Naive B cell (primary cell): ENCODE measurements at regions not wholly inside any gene's neighbourhood (a gene's known extent, or its start where the extent isn't known, plus 50 kb on each side); places are given as distances from the start of the nearest gene placed in this dataset.
"Not testable (repeated sequence)": the region's sequence is repeated elsewhere in the genome, so short reads cannot be mapped to it uniquely, and the experiment has no call there.

Source experiments
- ATAC-seq, 2 donors: fragments of 150-1000 bp; cut with Tn5 transposase; 2 replicates each; pipeline ENCODE4 v1.10.0; 2021; ENCODE audit warnings: low read depth in 2 of 2, mild to moderate bottlenecking in 2 of 2, moderate library complexity in 2 of 2
- DNase-seq: peaks from one replicate; pipeline ENCODE4 v3.0.0; 2022
- H3K27ac Mint-ChIP-seq, 6 donors: one replicate each; pipeline ENCODE4 v1.8.0; 2020 to 2022; ENCODE audit warnings: mild to moderate bottlenecking in 6 of 6, mixed read lengths in 6 of 6, moderate library complexity in 5 of 6, inconsistent platforms in 2 of 6
- H3K27me3 Mint-ChIP-seq, 3 donors: one replicate each; pipeline ENCODE4 v1.8.0; 2021 to 2022; ENCODE audit warnings: mixed read lengths in 3 of 3, mild to moderate bottlenecking in 1 of 3
- H3K36me3 Mint-ChIP-seq, 2 donors: one replicate each; pipeline ENCODE4 v1.8.0; 2020 to 2022; ENCODE audit warnings: mixed read lengths in 2 of 2, inconsistent platforms in 1 of 2, mild to moderate bottlenecking in 1 of 2
- H3K4me1 Mint-ChIP-seq, 3 donors: one replicate each; pipeline ENCODE4 v1.8.0; 2020 to 2022; ENCODE audit warnings: mixed read lengths in 3 of 3, inconsistent platforms in 1 of 3, mild to moderate bottlenecking in 1 of 3, moderate library complexity in 1 of 3
- H3K4me3 Mint-ChIP-seq, 8 donors: one replicate each; pipeline ENCODE4 v1.8.0; 2020 to 2022; ENCODE audit warnings: mild to moderate bottlenecking in 8 of 8, mixed read lengths in 8 of 8, moderate library complexity in 8 of 8, inconsistent platforms in 2 of 8
- H3K9me3 Mint-ChIP-seq, 7 donors: one replicate each; pipeline ENCODE4 v1.8.0; 2020 to 2022; ENCODE audit warnings: mixed read lengths in 7 of 7, mild to moderate bottlenecking in 5 of 7, inconsistent platforms in 2 of 7, moderate library complexity in 1 of 7

GRCh38 chr2:118755901-118756300 lies 91.5 kb downstream of the EN1 start:
- H3K4me1 Mint-ChIP-seq: no peaks in the 10 kb centered on the region
- H3K27me3 Mint-ChIP-seq: peaks cover 8 to 30% (median 12%) of the 10 kb centered on the region in 3 donors
- H3K36me3 Mint-ChIP-seq: no peaks in the 10 kb centered on the region
- ATAC-seq (no peak), DNase-seq (no peak)
- H3K4me3 Mint-ChIP-seq: no peak overlapping the region
- H3K27ac Mint-ChIP-seq: no peak overlapping the region
- H3K9me3 Mint-ChIP-seq: peaks cover 0 to 4% (median 0%) of the 10 kb centered on the region in 7 donors

- no peak for DNase-seq
- peaks cover 8 to 30% (median 12%) of the 10 kb centered on the region in 3 donors for H3K27me3 Mint-ChIP-seq
- H3K4me3 Mint-ChIP-seq: no peak overlapping the region
- H3K36me3 Mint-ChIP-seq: no peaks in the 10 kb centered on the region
- H3K4me1 Mint-ChIP-seq: no peaks in the 10 kb centered on the region
- ATAC-seq: no peak
- H3K27ac Mint-ChIP-seq: no peak overlapping the region
- H3K9me3 Mint-ChIP-seq: peaks cover 0 to 4% (median 0%) of the 10 kb centered on the region in 7 donors
Observed at GRCh38 chr2:118755384-118755783, 92.1 kb downstream of the EN1 start.

GRCh38 chr2:118752762-118753429 lies 94.6 kb downstream of the EN1 start:
- peaks cover 5 to 23% (median 12%) of the 10 kb centered on the region in 3 donors for H3K27me3 Mint-ChIP-seq
- no peak for ATAC-seq
- no peaks in the 10 kb centered on the region for H3K36me3 Mint-ChIP-seq
- DNase-seq: no peak
- no peaks in the 10 kb centered on the region for H3K4me1 Mint-ChIP-seq
- no peak overlapping the region for H3K27ac Mint-ChIP-seq
- no peak overlapping the region for H3K4me3 Mint-ChIP-seq
- H3K9me3 Mint-ChIP-seq: peaks cover 0 to 5% (median 2%) of the 10 kb centered on the region in 7 donors

- peaks cover 0 to 23% (median 10%) of the 10 kb centered on the region in 3 donors for H3K27me3 Mint-ChIP-seq
- peaks cover 0 to 3% of the 10 kb centered on the region in 2 donors for H3K36me3 Mint-ChIP-seq
- ATAC-seq (no peak), DNase-seq (no peak)
- H3K9me3 Mint-ChIP-seq: peaks cover 2 to 14% (median 8%) of the 10 kb centered on the region in 7 donors
- H3K4me3 Mint-ChIP-seq: no peak overlapping the region
- no peak overlapping the region for H3K27ac Mint-ChIP-seq
- H3K4me1 Mint-ChIP-seq: no peaks in the 10 kb centered on the region
Observed at GRCh38 chr2:118750959-118751565, 96.4 kb downstream of the EN1 start.

GRCh38 chr2:118748245-118748885 lies 99.1 kb downstream of the EN1 start:
- Mint-ChIP-seq H3K36me3 (peaks cover 7 to 16% of the 10 kb centered on the region in 2 donors), H3K9me3 (peaks cover 16 to 32% (median 23%) of the 10 kb centered on the region in 7 donors), H3K4me1 (no peaks in the 10 kb centered on the region), H3K27ac (no peak overlapping the region), H3K4me3 (no peak overlapping the region), H3K27me3 (peaks cover 3 to 23% (median 10%) of the 10 kb centered on the region in 3 donors)
- DNase-seq (no peak), ATAC-seq (no peak)

- peaks cover 16 to 38% (median 23%) of the 10 kb centered on the region in 7 donors for H3K9me3 Mint-ChIP-seq
- H3K27ac Mint-ChIP-seq: peak overlapping the region in 1 of 6 donors; percentile 5
- DNase-seq: no peak
- peaks cover 7 to 16% of the 10 kb centered on the region in 2 donors for H3K36me3 Mint-ChIP-seq
- H3K4me1 Mint-ChIP-seq: no peaks in the 10 kb centered on the region
- no peak for ATAC-seq
- peaks cover 3 to 22% (median 10%) of the 10 kb centered on the region in 3 donors for H3K27me3 Mint-ChIP-seq
- H3K4me3 Mint-ChIP-seq: peak overlapping the region in 1 of 8 donors; percentile 51
Observed at GRCh38 chr2:118747637-118748036, 99.8 kb downstream of the EN1 start.

GRCh38 chr2:118747066-118747465 lies 100.4 kb downstream of the EN1 start:
- no peak for DNase-seq
- H3K4me3 Mint-ChIP-seq: no peak overlapping the region
- peaks cover 3 to 18% (median 10%) of the 10 kb centered on the region in 3 donors for H3K27me3 Mint-ChIP-seq
- H3K36me3 Mint-ChIP-seq: peaks cover 7 to 16% of the 10 kb centered on the region in 2 donors
- H3K4me1 Mint-ChIP-seq: no peaks in the 10 kb centered on the region
- no peak overlapping the region for H3K27ac Mint-ChIP-seq
- H3K9me3 Mint-ChIP-seq: peaks cover 16 to 42% (median 23%) of the 10 kb centered on the region in 7 donors
- no peak for ATAC-seq

- peaks cover 16 to 46% (median 23%) of the 10 kb centered on the region in 7 donors for H3K9me3 Mint-ChIP-seq
- peaks cover 4 to 22% (median 12%) of the 10 kb centered on the region in 3 donors for H3K27me3 Mint-ChIP-seq
- H3K27ac Mint-ChIP-seq, ATAC-seq, DNase-seq, H3K4me3 Mint-ChIP-seq, H3K4me1 Mint-ChIP-seq: not testable (repeated sequence)
- H3K36me3 Mint-ChIP-seq: peaks cover 7 to 16% of the 10 kb centered on the region in 2 donors
Observed at GRCh38 chr2:118744682-118745181, 102.7 kb downstream of the EN1 start.

- H3K4me3 Mint-ChIP-seq: no peak overlapping the region
- no peaks in the 10 kb centered on the region for H3K4me1 Mint-ChIP-seq
- H3K36me3 Mint-ChIP-seq: no peaks in the 10 kb centered on the region
- H3K27ac Mint-ChIP-seq: peak overlapping the region in 1 of 6 donors; percentile 45
- ATAC-seq (no peak), DNase-seq (no peak)
- H3K27me3 Mint-ChIP-seq: peaks cover 14 to 25% (median 21%) of the 10 kb centered on the region in 3 donors
- H3K9me3 Mint-ChIP-seq: peaks cover 0 to 23% (median 2%) of the 10 kb centered on the region in 7 donors
Observed at GRCh38 chr2:118738524-118739308, 108.7 kb downstream of the EN1 start.

- DNase-seq: no peak
- peaks cover 0 to 17% (median 0%) of the 10 kb centered on the region in 7 donors for H3K9me3 Mint-ChIP-seq
- H3K27ac Mint-ChIP-seq: no peak overlapping the region
- no peak overlapping the region for H3K4me3 Mint-ChIP-seq
- H3K4me1 Mint-ChIP-seq: no peaks in the 10 kb centered on the region
- no peaks in the 10 kb centered on the region for H3K36me3 Mint-ChIP-seq
- ATAC-seq: no peak
- peaks cover 17 to 22% (median 22%) of the 10 kb centered on the region in 3 donors for H3K27me3 Mint-ChIP-seq
Observed at GRCh38 chr2:118738106-118738505, 109.3 kb downstream of the EN1 start.

- no peak overlapping the region for H3K4me3 Mint-ChIP-seq
- peaks cover 17 to 23% (median 22%) of the 10 kb centered on the region in 3 donors for H3K27me3 Mint-ChIP-seq
- DNase-seq (no peak), ATAC-seq (no peak)
- peaks cover 0 to 13% (median 0%) of the 10 kb centered on the region in 7 donors for H3K9me3 Mint-ChIP-seq
- H3K27ac Mint-ChIP-seq: no peak overlapping the region
- H3K4me1 Mint-ChIP-seq: no peaks in the 10 kb centered on the region
- H3K36me3 Mint-ChIP-seq: no peaks in the 10 kb centered on the region
Observed at GRCh38 chr2:118737684-118738083, 109.8 kb downstream of the EN1 start.

GRCh38 chr2:118732432-118732831 lies 115.0 kb downstream of the EN1 start:
- H3K4me3 Mint-ChIP-seq: no peak overlapping the region
- peaks cover 17 to 21% (median 19%) of the 10 kb centered on the region in 3 donors for H3K27me3 Mint-ChIP-seq
- no peaks in the 10 kb centered on the region for H3K36me3 Mint-ChIP-seq
- peaks cover 5 to 13% (median 7%) of the 10 kb centered on the region in 7 donors for H3K9me3 Mint-ChIP-seq
- no peak for DNase-seq
- ATAC-seq: no peak
- H3K27ac Mint-ChIP-seq: no peak overlapping the region
- no peaks in the 10 kb centered on the region for H3K4me1 Mint-ChIP-seq

- H3K27me3 Mint-ChIP-seq: peaks cover 19 to 25% (median 20%) of the 10 kb centered on the region in 3 donors
- no peak overlapping the region for H3K27ac Mint-ChIP-seq
- DNase-seq (no peak), ATAC-seq (no peak)
- no peaks in the 10 kb centered on the region for H3K4me1 Mint-ChIP-seq
- H3K9me3 Mint-ChIP-seq: peaks cover 5 to 21% (median 12%) of the 10 kb centered on the region in 7 donors
- no peak overlapping the region for H3K4me3 Mint-ChIP-seq
- H3K36me3 Mint-ChIP-seq: no peaks in the 10 kb centered on the region
Observed at GRCh38 chr2:118731413-118731812, 116.0 kb downstream of the EN1 start.
